NOMO-1 treated with DMSO at 0.1 percent for 48 hours (cell line): ENCODE measurements at regions not wholly inside any gene's neighbourhood (a gene's known extent, or its start where the extent isn't known, plus 50 kb on each side); places are given as distances from the start of the nearest gene placed in this dataset.

Experiments used
- DNase-seq: peaks from one replicate; lab custom pipeline; 2025; ENCODE audit not compliant: unreplicated experiment; lab: John Stamatoyannopoulos, UW

- no peak for DNase-seq
Measured at GRCh38 chr9:90948156-90948555, 146.5 kb downstream of the SYK start.

- no peak for DNase-seq
Measured at GRCh38 chr9:90950600-90950999, 149.0 kb downstream of the SYK start.

DNA sequence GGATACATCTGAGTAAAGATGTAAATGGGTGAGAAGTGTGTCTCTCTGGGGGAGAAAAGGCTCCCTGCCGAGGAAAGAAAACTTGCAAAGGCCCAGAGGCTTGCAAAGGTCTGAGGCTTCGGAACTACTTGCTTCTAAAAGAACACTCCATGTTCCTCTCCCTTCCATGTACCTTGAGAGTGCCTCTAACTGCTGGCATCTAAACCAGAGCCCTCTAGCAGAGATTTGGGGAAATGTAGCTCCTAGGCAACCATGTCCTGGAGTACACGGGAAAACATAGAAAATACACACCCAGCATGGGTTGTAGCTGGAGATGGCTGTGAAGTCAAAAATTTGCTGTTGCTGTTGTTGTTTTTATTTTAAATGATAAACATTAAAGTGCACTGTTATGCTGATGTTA is 151.6 kb downstream of the SYK start:
- DNase-seq: no peak

DNA sequence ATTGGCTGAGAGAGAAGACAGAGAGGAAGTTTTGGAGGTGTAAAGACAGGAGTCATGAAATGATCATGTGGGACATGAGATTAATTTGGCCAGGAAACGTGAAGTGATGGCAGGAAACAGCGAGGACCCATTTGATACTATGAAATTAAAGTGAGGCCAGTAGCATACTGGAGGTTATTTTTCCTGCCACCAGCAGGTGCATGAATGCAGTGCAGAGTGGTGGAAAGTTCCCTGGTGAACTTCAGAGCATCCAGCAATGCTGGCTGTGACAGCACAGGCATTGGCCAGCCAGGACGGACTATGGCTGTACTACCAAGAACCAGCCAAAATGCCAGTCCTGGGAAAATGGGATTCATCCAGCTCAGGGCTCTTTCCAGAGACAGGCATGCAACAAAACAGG is 152.2 kb downstream of the SYK start:
- DNase-seq: no peak

DNA sequence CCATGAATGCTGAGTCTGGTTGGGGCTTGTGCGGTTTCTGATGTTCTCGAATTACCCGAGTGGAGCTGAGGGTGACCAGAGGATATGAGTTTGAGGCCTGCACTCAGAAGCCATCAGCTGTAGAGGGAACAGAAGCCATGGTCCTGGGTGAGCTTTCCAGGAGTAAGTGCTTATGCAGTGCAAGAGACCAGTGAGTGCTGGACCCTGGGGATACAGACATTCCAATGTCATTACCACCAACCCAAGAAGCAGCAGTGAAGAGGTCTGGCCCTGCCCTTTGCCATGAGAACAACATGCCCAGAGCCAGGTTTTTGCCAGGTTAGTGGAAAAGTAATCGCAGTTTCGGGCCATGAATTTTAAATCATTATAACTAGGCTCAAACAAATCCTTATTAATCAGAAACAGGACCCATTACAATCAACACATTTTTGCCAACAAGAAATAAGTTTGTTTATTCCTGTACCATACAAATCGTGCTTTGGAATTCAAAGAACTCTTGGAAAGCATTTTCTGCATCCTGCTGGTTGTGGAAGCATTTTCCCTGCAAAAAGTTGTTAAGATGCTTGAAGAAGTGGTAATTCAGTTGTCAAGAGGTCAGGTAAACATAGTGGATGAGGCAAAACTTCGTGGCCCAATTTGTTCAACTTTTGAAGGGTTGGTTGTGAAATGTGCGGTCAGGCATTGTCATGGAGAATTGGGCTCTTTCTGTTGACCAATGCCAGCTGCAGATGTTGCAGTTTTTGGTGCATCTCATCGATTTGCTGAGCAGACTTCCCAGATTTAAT is 154.6 kb downstream of the SYK start:
- no peak for DNase-seq

GRCh38 chr9:90958328-90958727 is 156.7 kb downstream of the SYK start:
- DNase-seq: no peak

DNA sequence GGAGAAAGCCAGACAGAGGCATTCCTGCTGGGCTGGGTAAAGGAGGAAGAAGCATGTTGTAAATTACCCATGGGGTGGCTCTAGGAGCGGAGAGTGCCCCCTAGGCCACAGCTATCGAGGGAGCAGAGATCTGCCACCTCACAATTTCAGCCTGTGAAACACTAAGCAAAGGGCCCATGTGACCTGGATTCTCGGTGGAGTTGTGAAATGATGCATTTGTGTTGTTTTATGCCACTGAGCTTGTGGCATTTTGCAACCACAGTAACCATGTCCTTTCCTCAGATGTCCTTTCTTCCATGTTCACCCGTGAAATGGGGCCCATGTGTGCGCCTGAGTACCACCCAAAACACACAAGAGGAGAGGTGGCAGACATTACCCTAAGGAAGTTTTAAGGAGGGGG is 159.3 kb downstream of the SYK start:
- DNase-seq: no peak

DNA sequence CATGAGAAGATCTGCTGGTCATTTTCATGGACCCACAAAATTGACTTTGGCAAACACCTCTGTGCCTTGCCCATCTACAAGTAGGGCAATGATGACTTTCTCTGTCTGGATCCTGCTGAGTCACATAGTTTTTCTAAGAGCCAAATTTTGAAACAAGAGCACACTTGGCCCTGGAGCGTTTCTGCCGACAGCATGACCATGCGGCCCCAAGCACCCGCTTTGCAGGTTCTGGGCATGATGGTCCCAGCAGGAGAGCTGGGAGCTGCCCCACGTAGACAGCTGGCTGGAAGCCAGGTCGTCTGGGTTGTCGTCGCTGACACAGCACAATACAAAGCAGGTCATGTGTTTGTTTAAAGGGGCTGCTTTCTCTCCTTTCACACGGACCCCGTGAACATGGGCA is 159.8 kb downstream of the SYK start:
- no peak for DNase-seq

DNA sequence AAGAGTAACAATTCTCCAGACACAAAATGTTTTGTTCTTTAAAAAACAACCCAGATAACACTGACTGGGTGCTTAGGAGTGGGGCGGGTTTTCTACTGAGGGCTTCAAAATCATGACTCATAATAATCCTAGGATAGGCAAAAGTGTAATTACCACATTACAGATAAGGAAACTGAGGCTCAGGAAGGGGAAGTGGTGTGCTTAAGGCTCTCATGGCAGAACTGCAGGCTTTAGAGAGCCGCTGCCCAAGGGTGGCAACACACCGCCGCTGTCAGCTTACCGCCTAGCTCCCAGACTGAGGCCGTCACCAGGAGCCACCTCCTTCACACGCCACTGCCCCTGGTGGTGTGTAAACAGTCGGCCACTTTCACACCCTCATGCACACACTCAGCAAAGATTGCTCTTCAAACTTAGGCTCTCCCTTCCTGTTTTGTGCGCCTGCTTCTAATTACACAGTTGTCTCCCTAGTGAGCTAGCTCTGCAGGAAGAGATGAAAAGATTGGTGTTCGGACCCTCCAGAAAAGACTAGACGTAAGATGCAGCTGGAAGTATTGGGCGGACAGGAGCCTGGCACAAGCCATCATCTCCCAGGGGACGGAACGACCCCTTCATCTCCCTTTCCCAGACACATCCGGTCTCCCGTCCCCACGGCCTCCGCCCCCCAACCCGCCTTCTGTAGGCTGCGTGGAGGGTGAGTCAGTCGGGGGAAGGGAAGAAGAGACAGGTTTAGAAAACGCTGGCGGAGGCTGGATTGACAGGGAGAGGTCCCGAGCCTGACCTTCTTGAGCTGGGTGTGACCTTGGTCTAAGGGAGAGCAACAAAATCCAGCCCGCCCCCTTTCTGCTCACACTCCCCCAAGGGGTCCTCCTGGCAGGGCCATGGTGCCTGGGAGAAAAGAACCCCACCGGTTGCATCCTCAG is 162.7 kb downstream of the SYK start:
- no peak for DNase-seq

DNA sequence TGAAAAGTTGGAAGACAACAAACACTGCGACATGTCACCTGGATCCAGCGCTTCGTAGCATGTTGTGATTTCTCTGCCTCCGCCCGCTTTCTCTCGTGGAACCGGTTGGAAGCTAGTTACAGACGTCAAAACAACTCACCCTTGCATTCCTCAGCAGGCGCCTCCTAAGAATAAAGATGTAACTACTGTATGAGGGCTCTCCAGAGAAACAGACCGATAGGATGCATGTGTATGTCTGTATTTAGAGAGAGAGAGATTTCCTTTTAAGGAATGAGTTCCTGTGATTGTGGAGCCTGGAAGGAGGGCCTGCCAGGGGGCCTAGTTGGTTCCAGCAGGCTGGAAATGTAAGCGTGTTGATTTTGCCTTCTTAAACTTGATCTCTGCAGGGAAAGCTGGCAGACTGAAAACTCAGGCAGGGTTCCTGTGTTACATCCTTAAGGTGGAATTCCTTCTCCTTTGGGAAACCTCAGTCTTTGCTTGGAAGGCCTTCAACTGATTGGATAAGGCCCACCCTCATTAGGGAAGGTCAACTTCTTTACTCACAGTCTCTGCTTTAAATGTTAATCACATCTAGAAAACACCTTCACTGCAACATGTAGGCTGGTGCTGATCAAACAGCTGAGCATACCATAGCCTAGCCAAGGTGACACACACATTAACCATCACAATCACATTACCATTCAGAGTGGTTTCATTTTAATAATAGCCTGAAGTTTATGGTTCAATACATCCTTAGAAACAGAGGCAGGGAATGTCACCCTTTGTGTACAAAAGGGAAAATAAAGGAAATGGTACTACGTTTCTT is 163.8 kb downstream of the SYK start:
- DNase-seq: no peak

GRCh38 chr9:90966031-90966290 is 164.3 kb downstream of the SYK start:
- no peak for DNase-seq

GRCh38 chr9:90966480-90967144 is 165.0 kb downstream of the SYK start:
- DNase-seq: no peak

GRCh38 chr9:90967145-90967538 is 165.5 kb downstream of the SYK start:
- DNase-seq: no peak

DNA sequence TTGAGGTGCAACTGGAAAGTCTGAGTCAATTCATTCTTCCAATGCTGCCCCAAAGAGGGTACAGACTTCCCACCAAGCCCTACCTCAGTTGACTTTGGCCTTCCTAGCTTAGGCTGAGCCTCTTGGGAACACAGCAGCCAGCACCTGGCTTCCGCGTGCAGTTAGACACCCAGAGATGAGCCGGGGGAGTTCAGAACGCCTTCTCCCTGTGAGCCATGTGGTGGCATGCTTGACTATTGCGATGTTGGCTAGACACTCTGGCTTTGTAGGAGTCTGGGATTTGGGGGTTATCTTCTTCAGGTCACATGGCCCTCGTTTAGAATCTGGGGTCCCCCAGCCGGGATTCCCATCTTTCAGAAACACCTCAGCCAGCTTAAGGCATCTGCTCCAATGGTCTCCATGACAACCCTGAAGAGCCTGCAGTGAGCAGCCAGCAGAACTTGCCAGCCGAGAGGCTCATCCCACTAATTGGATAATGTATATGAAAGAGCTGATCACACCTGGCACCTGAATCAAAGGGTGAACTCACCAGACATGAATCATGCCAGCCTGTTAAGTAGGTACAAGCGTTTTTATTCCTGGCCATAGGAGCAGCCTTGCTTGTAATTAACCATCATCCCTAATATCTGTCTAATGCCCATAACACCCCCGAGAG is 167.5 kb downstream of the SYK start:
- DNase-seq: no peak

DNA sequence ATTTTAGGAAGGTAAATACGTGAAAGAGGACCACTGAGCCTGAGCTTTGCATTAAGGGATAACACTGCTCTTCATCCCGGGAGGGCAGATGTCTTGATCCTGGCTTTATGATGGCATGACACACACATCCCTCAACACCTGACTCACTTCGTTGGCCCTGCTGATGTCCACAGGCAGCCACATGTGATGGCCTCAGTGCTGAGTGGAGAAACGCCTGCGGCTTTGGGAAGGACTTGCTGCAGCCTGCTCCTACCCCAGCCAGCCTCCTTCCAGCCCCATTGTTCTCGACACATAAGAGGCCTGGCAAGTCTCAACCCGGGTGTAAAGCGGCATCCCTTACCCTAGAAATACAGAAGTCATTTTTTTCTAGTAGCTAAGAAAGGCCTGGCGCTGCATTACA is 169.0 kb downstream of the SYK start:
- no peak for DNase-seq

GRCh38 chr9:90972057-90972456 is 170.4 kb downstream of the SYK start:
- no peak for DNase-seq

GRCh38 chr9:90974016-90974415 is 172.4 kb downstream of the SYK start:
- no peak for DNase-seq

DNA sequence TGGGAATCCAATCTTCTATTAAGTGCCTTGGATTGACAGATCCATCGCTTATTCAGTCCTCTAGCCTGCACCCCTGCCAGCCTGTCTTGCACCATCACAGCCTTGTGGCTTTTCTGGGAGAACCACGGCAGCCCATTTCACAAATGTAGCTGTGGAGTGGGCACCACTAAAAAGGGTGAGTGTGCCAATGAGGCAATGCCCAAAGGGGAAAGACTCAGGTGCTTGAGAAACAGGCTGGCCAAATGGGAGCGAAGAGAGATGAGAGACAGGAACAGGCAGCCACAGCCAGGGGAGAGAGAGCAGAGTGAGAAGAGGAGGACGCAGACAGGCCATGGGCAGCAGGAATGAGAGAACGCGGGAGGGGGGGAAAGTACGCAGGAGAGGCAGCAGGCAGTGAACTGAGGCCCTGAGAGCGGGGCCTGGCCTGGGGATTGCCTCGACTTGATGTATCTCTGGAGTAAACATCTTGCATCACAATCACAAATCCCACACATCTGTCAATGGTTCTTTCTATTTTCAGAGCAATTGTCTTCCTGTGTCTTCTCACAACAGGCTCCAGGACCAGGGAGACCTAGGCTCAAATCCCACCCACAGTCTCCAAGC is 173.1 kb downstream of the SYK start:
- no peak for DNase-seq

DNA sequence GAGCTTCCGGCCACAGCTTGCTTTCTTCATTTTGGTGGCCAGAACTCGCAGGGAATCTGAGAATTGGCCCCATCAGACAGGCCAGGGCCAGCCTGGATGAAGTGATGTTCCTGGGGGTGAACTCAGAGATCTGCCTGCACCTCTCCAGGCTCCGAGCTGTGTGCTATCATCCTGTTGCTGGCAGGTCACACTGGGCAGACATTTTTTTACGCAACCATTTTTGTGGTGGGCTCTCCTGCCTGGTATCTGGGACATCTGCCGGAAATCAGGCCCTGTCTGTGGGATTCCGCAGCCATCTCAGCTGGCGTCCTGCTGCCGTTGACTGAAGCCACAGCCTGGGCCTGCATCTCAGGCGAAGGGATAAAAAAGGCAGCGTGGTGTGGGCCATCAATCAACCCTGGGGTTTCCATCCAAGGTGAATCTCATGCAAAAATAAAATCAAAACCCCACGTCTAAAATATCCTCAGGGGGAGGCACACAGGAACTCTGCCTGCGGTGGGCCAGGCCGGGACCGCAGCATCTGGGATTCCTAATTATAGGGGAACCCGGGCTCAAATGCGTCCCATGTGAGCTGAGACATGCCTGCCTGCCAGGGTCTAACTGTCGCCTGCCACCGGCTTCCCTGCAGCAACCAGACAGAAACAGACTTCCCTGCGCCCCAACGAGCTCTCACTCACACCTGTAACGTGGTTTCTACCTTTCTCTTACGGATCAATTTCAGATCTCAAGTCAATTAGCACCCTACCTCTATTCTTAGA is 174.3 kb downstream of the SYK start:
- DNase-seq: no peak

- no peak for DNase-seq
Measured at GRCh38 chr9:90979138-90979551, 177.5 kb downstream of the SYK start.
